HepG2 (cell line): ENCODE measurements at regions not wholly inside any gene's neighbourhood (a gene's known extent, or its start where the extent isn't known, plus 50 kb on each side); places are given as distances from the start of the nearest gene placed in this dataset.
A peak's percentile ranks its signal among the peaks of the same experiment; 100 is the strongest.
"Not testable (repeated sequence)": the region's sequence is repeated elsewhere in the genome, so short reads cannot be mapped to it uniquely, and the experiment has no call there.

Experiments
- CREM ChIP-seq, 2 experiments: sonication (generic) in 1 of 2; formaldehyde crosslinking in 1 of 2; IDR thresholded peaks; 2 replicates each; pipeline versions ENCODE4 v1.4.0 to v1.6.1; 2016 to 2020; ENCODE audit warnings: antibody characterized with exemption in 1 of 2, mild to moderate bottlenecking in 1 of 2, missing genetic modification reagents in 1 of 2
- GATAD1 ChIP-seq: IDR thresholded peaks from 2 replicates; pipeline ENCODE4 v1.6.1; 2016; ENCODE audit warnings: missing genetic modification reagents, missing compliant biosample characterization
- GATAD2A ChIP-seq: IDR thresholded peaks from 2 replicates; pipeline ENCODE4 v1.6.1; 2016
- HMG20A ChIP-seq: IDR thresholded peaks from 2 replicates; pipeline ENCODE4 v1.6.1; 2016; ENCODE audit warnings: borderline replicate concordance
- HOXA3 ChIP-seq: sonication (generic); formaldehyde crosslinking; IDR thresholded peaks from 2 replicates; pipeline ENCODE4 v1.5.0; 2020; ENCODE audit warnings: missing genetic modification reagents
- NONO ChIP-seq, 2 experiments: fragments of 450-650 bp in 1 of 2; sonication (generic) in 1 of 2; formaldehyde crosslinking in 1 of 2; IDR thresholded peaks in 1 of 2; conservative IDR thresholded peaks in 1 of 2; 2 replicates each; pipeline versions ENCODE4 v1.6.1 to v1.8.0; 2017 to 2022; ENCODE audit warnings: mild to moderate bottlenecking in 1 of 2, missing genetic modification reagents in 1 of 2, moderate library complexity in 1 of 2
- NR2F1 ChIP-seq, 2 experiments: fragments of 450-650 bp in 1 of 2; formaldehyde crosslinking in 1 of 2; IDR thresholded peaks; 2 replicates each; pipeline versions ENCODE4 v1.5.0 to v1.6.1; 2016 to 2020; ENCODE audit warnings: mild to moderate bottlenecking in 1 of 2, missing compliant biosample characterization in 1 of 2, missing genetic modification reagents in 1 of 2, moderate library complexity in 1 of 2
- RERE ChIP-seq: IDR thresholded peaks from 2 replicates; pipeline ENCODE4 v1.6.1; 2016; ENCODE audit warnings: low read depth, missing genetic modification reagents, missing compliant biosample characterization
- TARDBP ChIP-seq: sonication (generic); formaldehyde crosslinking; IDR thresholded peaks from 2 replicates; pipeline ENCODE4 v1.8.0; 2022; ENCODE audit warnings: mild to moderate bottlenecking, missing genetic modification reagents
- TBX2 ChIP-seq: sonication (generic); formaldehyde crosslinking; IDR thresholded peaks from 2 replicates; pipeline ENCODE4 v1.5.0; 2020; ENCODE audit warnings: missing genetic modification reagents, mild to moderate bottlenecking, borderline replicate concordance
- TFE3 ChIP-seq: IDR thresholded peaks from 2 replicates; pipeline ENCODE4 v1.6.1; 2016
- THRA ChIP-seq: sonication (generic); formaldehyde crosslinking; IDR thresholded peaks from 2 replicates; pipeline ENCODE4 v1.4.0; 2020; ENCODE audit warnings: missing genetic modification reagents, borderline replicate concordance
- ZFY ChIP-seq: sonication (generic); formaldehyde crosslinking; IDR thresholded peaks from 2 replicates; pipeline ENCODE4 v1.4.0; 2020; ENCODE audit warnings: missing genetic modification reagents
- TF ChIP-seq, protein P1 (sequence below): IDR thresholded peaks from 2 replicates; pipeline ENCODE4 v1.6.1; 2016
- TF ChIP-seq, protein P2 (sequence below), 2 experiments: fragments of 450-650 bp in 1 of 2; sonication (generic) in 1 of 2; formaldehyde crosslinking; IDR thresholded peaks; 2 replicates each; pipeline versions ENCODE4 v1.5.0 to v1.8.0; 2020 to 2022; ENCODE audit warnings: mild to moderate bottlenecking in 1 of 2, missing genetic modification reagents in 1 of 2
- TF ChIP-seq, protein P3 (sequence below): IDR thresholded peaks from 2 replicates; pipeline ENCODE4 v1.6.1; 2016; ENCODE audit warnings: mild to moderate bottlenecking

DNA sequence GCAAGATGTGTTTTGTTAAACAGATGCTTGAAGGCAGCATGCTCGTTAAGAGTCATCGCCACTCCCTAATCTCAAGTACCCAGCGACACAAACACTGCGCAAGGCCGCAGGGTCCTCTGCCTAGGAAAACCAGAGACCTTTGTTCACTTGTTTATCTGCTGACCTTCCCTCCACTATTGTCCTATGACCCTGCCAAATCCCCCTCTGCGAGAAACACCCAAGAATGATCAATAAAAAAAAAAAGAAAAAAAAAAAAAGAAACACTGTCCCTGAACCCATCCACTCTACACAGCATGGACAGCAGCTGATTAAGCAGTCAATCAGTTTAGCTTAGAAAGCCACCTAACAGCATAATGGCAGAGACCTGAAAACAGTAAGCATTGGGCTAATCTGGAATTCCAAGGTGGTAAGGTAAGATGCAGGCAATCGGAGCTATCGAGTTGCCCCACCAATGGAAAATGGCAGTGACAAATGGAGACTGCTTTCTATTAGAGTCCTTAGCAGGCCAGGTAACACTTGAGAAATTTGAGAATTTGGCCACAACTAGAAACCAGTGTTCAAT is 89.9 kb upstream of the FOXN3 start (continued):
- TF ChIP-seq, protein P1, sequence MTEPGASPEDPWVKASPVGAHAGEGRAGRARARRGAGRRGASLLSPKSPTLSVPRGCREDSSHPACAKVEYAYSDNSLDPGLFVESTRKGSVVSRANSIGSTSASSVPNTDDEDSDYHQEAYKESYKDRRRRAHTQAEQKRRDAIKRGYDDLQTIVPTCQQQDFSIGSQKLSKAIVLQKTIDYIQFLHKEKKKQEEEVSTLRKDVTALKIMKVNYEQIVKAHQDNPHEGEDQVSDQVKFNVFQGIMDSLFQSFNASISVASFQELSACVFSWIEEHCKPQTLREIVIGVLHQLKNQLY (CRISPR knock-in tag): peak; percentile 56; the same call in 1 of the 2 replicates
- TF ChIP-seq, protein P2, sequence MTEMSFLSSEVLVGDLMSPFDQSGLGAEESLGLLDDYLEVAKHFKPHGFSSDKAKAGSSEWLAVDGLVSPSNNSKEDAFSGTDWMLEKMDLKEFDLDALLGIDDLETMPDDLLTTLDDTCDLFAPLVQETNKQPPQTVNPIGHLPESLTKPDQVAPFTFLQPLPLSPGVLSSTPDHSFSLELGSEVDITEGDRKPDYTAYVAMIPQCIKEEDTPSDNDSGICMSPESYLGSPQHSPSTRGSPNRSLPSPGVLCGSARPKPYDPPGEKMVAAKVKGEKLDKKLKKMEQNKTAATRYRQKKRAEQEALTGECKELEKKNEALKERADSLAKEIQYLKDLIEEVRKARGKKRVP (CRISPR knock-in tag; IDR thresholded peaks at IDR 0.05): 0 out of 4 replicates have a peak, but pooled peaks of 1 of the 2 experiments have one; percentile 26
- TF ChIP-seq THRA (0 out of 2 replicates have a peak, but pooled peaks have one; percentile 14), GATAD1 (0 out of 2 replicates have a peak, but pooled peaks have one; percentile 19), CREM (IDR thresholded peaks at IDR 0.05) (peak; percentile 38; the same call in 1 of the 2 replicates), TFE3 (CRISPR knock-in tag) (peak; percentile 55; the same call in 1 of the 2 replicates), NR2F1 (CRISPR knock-in tag; IDR thresholded peaks at IDR 0.05) (peak; percentile 11 to 32; a peak in 1 of 4 replicates), HOXA3 (CRISPR knock-in tag) (peak; percentile 57; the same call in 1 of the 2 replicates), TBX2 (CRISPR knock-in tag) (peak; percentile 26; the same call in 1 of the 2 replicates), RERE (CRISPR knock-in tag) (peak; percentile 59; the same call in 1 of the 2 replicates), ZFY (CRISPR knock-in tag) (peak; percentile 15; the same call in 1 of the 2 replicates), HMG20A (CRISPR knock-in tag) (peak; percentile 29; the same call in 1 of the 2 replicates), NONO (CRISPR knock-in tag; conservative IDR thresholded peaks at IDR 0.05) (peak; percentile 55; the same call in 1 of the 2 replicates), GATAD2A (CRISPR knock-in tag) (peak; percentile 84), TARDBP (CRISPR knock-in tag) (0 out of 2 replicates have a peak, but pooled peaks have one; percentile 21)
- not testable (repeated sequence) for TF ChIP-seq CREM (CRISPR knock-in tag; IDR thresholded peaks at IDR 0.05); NONO (IDR thresholded peaks at IDR 0.05)
- TF ChIP-seq, protein P3, sequence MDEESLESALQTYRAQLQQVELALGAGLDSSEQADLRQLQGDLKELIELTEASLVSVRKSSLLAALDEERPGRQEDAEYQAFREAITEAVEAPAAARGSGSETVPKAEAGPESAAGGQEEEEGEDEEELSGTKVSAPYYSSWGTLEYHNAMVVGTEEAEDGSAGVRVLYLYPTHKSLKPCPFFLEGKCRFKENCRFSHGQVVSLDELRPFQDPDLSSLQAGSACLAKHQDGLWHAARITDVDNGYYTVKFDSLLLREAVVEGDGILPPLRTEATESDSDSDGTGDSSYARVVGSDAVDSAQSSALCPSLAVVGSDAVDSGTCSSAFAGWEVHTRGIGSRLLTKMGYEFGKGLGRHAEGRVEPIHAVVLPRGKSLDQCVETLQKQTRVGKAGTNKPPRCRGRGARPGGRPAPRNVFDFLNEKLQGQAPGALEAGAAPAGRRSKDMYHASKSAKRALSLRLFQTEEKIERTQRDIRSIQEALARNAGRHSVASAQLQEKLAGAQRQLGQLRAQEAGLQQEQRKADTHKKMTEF (CRISPR knock-in tag): peak; percentile 69; the same call in 1 of the 2 replicates
